ENCODE measurements at regions not wholly inside any gene's neighbourhood (a gene's known extent, or its start where the extent isn't known, plus 50 kb on each side); places are given as distances from the start of the nearest gene placed in this dataset.

- TF ChIP-seq POLR2AphosphoS5 (IDR thresholded peaks at IDR 0.05; ENCODE audit: low read depth, low read length) (no peak), POLR2A (IDR thresholded peaks at IDR 0.05; ENCODE audit: low read depth, low read length) (no peak), TAF1 (IDR thresholded peaks at IDR 0.05; ENCODE audit: borderline replicate concordance, low read depth, low read length) (no peak)
Observed at GRCh38 chr4:189071241-189071640, 869.4 kb upstream of the FRG1 start.

All from GM12892 (cell line).